ENCODE measurements at regions not wholly inside any gene's neighbourhood (a gene's known extent, or its start where the extent isn't known, plus 50 kb on each side); places are given as distances from the start of the nearest gene placed in this dataset.

- no peak for DNase-seq
Measured at GRCh38 chr1:11338284-11338924, 65.4 kb downstream of the UBIAD1 start.

GRCh38 chr1:11339346-11340232, 66.6 kb downstream of the UBIAD1 start:
- DNase-seq: no peak

GRCh38 chr1:11340233-11340632, 67.2 kb downstream of the UBIAD1 start:
- no peak for DNase-seq

GRCh38 chr1:11341901-11342552, 69.0 kb downstream of the UBIAD1 start:
- DNase-seq: no peak

- no peak for DNase-seq
Measured at GRCh38 chr1:11342621-11343032, 69.6 kb downstream of the UBIAD1 start.

DNA sequence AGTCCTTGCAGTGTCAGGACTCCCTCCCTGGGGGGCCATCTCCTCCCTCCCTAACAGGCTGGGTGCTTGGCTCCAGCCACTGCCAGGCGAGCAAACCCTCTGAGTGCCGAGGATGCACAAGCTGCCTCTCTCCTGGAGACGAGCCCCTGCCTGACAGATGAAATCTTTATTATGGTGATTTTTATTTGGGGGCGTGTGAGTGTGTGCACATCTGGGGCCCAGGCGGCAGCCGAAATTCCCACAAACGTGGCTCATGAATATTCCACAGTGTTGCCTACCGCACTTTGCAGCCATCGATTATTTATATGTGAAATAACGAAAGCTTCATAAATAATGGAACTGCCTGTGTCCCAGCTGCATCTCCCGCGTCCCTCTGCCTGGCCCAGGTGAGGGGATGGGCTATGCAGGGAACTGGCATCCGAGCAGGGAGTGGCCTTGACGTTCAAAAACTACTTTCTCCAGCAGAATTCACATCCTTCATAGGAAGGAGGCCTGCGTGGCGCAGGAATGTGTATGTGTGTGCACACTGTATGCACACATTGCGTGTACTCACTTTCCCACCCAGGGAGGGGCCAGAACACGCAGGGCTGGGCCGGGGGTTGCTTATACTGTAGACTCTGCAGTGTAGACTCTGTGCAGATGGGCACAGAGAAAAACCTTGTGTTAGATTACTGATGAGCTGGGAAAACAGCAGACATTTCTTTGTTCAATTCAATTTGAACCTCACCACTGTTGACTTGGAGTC, 73.1 kb downstream of the UBIAD1 start:
- no peak for DNase-seq

- DNase-seq: no peak
Measured at GRCh38 chr1:11350265-11350664, 77.3 kb downstream of the UBIAD1 start.

- DNase-seq: no peak
Measured at GRCh38 chr1:11352058-11352715, 79.2 kb downstream of the UBIAD1 start.

- no peak for DNase-seq
Measured at GRCh38 chr1:11352816-11353799, 80.1 kb downstream of the UBIAD1 start.

DNA sequence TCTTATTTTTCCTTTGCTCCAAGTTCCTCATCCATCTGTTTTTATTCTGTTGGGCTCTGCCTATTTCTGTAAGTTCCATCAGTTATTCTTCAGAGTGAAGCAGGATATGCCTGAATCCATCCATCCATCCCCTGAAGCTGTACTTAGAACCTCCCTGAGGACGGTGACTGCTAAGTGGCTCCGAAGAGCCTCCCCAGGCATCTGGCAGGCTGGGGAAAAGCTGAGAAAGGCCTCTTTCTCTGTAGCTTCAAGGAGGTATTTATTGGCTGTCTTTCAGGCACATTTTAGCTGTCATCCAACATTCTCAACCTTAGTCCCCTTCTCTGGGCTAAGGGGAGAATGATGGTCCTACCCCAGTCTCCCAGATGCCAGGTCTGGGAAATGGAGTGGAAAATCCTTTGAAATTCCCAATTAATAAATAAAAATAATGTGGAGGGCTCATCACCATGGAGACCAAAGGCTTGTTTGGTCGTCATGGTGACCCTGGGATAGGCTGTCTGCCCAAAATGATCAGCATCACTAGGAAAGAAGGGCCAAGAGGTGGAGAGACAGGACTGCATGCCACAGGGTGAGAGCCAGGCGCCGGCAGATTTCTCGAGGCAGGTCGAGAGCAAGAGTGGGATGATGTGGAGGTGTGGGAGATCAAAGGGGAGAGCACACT, 82.0 kb downstream of the UBIAD1 start:
- no peak for DNase-seq

DNA sequence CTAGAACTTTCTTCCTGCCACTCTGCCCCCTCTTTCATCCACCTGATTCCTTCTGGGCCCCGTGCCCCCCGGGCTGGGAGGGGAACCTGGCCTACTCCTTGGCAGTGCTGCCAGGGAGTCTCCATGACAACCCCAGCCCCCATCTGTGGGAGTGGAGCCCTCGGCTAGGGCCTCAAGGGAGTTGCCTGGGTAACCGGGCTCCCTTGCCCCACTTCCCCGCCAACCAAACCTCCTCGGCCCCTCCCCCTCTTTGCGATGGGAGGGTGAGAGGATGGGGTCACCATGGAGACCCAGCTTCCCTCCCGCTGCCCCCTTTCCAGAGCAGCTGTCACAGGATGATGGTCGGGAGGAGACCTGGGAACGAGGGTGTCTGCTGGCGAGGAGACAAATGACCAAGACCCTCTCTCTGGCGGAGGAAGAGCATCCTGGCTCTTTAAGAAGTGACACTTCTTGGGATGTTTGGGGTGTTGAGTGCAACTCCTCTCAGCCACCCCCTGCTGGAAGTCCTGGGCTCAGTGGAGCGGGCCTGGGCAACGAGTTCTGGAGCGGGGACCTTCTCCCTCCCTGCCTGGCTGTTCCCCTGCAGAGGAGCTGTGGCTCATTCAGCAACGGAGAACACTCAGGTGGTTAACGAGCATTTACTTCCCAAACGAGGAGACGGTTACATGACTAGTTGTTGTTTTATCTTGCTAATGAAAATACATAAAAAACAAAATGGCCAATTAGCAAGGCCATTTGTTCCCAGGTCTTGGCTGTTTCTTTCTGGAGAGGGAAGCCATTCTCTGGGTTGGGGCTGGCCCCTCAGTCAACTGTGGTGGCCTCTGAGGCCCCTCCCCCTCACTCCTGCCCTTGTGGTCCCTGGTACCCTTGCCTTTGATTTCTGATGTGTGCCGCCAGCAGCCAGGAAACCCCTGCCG, 82.8 kb downstream of the UBIAD1 start:
- no peak for DNase-seq

- DNase-seq: no peak
Measured at GRCh38 chr1:11357276-11357675, 84.3 kb downstream of the UBIAD1 start.

- DNase-seq: no peak
Measured at GRCh38 chr1:11358984-11359383, 86.0 kb downstream of the UBIAD1 start.

GRCh38 chr1:11362547-11363021, 89.6 kb downstream of the UBIAD1 start:
- no peak for DNase-seq

DNA sequence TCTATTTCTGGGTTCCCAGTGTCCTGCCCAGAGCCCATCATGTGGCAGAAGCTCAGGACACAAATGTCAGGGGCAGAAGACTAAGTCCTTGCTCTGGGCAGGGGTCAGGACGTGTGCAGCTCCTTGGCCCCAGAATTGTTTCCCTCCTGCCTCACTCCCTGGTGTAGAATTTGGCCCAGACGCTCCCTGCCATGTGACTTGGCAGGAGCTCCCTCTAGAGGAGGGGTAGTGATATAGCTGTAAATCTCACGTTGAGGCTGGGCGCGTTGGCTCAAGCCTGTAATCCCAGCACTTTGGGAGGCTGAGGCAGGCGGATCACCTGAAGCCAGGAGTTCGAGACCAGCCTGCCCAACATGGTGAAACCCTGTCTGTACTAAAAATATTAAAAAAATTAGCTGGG, 91.2 kb downstream of the UBIAD1 start:
- DNase-seq: no peak

- DNase-seq: no peak
Measured at GRCh38 chr1:11365744-11366387, 92.9 kb downstream of the UBIAD1 start.

- no peak for DNase-seq
Measured at GRCh38 chr1:11373029-11373894, 100.3 kb downstream of the UBIAD1 start.

Data from activated CD4-positive, alpha-beta T cell treated with anti-CD3 and anti-CD28 coated beads for 48 hours (primary cell).